RWPE1 (cell line): ENCODE measurements at regions not wholly inside any gene's neighbourhood (a gene's known extent, or its start where the extent isn't known, plus 50 kb on each side); places are given as distances from the start of the nearest gene placed in this dataset.
"Not testable (repeated sequence)": the region's sequence is repeated elsewhere in the genome, so short reads cannot be mapped to it uniquely, and the experiment has no call there.

Experiments used
- CTCF ChIA-PET: fragments of 350-600 bp; sonication (Branson Sonifier 250); formaldehyde crosslinking; extraction: SDS; loops from one replicate; lab custom pipeline; 2021; lab: Yijun Ruan, JAX
- POLR2A ChIA-PET: fragments of 400-600 bp; formaldehyde crosslinking; extraction: SDS; loops from one replicate; lab custom pipeline; 2020; ENCODE audit warnings: antibody characterized with exemption; ENCODE audit not compliant: low non-redundant PET; lab: Yijun Ruan, JAX
- DNase-seq: peaks from one replicate; pipeline ENCODE4 v3.0.0; 2012; ENCODE audit warnings: low spot score
- H3K27ac ChIP-seq: fragments of 450-650 bp; 2 replicates; pipeline ENCODE4 v1.5.1; 2017
- TF ChIP-seq, protein P1 (sequence below): fragments of 450-650 bp; conservative IDR thresholded peaks from 2 replicates; pipeline ENCODE4 v1.5.1; 2017; ENCODE audit warnings: low read depth, mild to moderate bottlenecking

DNA sequence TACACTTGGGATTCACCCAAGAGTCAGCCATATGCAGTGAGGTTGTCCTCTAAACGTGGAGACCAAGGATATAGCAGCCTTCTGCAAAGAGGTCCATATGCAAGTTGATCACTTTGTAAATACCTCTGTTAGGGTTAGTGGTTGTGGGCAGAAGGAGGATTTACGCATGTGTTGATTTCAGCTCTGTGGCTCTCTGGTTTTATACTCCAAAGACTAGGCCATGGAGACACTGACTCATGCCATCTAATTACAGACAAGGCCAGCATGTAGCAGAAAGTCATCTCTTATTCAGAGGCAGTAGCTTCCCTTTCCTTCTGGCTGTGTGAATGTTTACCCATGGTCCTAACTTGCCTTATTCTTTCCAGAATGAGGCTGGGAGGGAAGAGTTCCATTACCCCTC is 140.9 kb upstream of the GOLGA6L4 start:
- H3K27ac ChIP-seq, DNase-seq, CTCF ChIA-PET, POLR2A ChIA-PET: not testable (repeated sequence)

DNA sequence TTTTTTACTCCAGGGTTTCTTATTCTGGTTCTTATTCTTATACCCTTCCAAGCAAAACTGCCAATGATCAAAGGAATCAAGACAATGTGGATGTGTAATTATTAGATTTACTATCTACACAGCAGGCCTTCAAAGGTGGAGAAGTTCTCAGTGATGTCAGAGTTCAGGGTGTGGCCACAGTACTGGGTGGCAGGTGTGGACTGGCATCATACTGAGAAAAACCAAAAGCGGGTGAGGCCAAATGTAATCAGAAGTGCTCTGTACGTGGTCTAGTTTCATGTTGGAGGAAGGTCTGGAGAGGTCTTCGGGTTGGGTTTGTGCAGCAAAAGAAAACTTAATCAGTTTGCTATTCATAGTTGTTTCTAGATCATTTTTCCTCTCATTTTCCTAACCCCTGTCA is 138.5 kb upstream of the GOLGA6L4 start:
- DNase-seq, H3K27ac ChIP-seq, CTCF ChIA-PET, POLR2A ChIA-PET: not testable (repeated sequence)

DNA sequence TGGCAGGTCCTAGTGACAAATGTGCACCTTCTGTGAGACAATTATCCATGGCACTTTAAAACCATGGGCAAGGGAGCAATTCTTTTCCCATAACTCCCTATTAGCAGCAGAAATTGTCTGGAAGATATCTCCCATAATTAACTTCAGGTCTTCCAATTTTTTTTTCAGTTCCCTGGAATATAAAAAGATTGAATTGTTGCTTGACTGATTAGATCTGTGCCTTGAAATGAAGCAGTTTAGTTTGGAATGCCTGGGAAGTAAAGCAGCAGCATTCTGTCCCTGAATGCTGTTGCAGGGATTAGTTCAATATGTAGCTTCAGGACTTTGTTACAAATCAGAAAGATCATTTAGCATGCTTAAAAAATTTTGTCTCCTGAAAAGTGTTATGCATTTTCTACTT is 137.0 kb upstream of the GOLGA6L4 start:
- ChIA-PET POLR2A (no interaction called here), CTCF (no interaction called here)
- DNase-seq = no peak
- H3K27ac ChIP-seq = no peak overlapping the region
- TF ChIP-seq, protein P1, sequence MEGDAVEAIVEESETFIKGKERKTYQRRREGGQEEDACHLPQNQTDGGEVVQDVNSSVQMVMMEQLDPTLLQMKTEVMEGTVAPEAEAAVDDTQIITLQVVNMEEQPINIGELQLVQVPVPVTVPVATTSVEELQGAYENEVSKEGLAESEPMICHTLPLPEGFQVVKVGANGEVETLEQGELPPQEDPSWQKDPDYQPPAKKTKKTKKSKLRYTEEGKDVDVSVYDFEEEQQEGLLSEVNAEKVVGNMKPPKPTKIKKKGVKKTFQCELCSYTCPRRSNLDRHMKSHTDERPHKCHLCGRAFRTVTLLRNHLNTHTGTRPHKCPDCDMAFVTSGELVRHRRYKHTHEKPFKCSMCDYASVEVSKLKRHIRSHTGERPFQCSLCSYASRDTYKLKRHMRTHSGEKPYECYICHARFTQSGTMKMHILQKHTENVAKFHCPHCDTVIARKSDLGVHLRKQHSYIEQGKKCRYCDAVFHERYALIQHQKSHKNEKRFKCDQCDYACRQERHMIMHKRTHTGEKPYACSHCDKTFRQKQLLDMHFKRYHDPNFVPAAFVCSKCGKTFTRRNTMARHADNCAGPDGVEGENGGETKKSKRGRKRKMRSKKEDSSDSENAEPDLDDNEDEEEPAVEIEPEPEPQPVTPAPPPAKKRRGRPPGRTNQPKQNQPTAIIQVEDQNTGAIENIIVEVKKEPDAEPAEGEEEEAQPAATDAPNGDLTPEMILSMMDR = no peak

DNA sequence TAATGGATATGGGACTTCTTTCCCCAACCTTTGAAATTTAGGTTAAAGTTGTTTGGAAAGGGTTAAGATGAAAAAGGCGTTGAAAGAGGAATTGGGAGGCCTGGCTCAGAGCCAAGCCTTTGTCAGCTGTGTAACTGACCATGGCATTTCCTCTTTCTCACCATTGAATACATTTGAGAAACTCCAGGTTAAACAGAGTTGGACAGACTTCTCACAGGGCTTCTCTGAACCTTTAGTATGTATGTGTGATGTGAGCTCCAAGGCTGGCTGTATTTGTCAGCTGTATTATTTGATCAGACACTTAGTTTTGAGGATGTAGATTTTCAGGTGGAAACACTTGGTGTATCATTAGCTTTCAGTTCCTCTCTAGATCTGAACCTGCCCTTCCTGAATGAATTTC is 136.4 kb upstream of the GOLGA6L4 start:
- POLR2A ChIA-PET = no interaction called here
- no peak for DNase-seq
- CTCF ChIA-PET = no interaction called here
- H3K27ac ChIP-seq = no peak overlapping the region
- TF ChIP-seq, protein P1 = no peak

DNA sequence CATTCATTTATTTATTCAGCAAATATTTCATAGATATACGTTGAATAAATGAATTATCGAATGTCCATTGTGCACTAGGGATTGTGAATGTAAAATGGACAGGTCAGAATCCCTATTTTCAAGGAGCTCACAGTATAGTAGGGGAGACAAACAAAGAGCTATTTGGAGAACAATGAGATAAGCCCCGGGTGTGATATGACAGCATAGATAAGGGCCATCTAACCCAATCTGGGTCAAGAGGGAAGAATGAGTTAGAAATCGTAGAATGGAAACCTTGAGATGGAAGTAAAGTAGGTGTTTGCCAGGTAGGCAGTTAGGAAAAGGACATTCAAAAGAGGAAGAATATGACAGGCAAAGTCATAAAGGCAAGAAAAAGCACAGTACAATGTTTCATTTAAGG is 132.2 kb upstream of the GOLGA6L4 start:
- ChIA-PET CTCF (no interaction called here), POLR2A (no interaction called here)
- no peak overlapping the region for H3K27ac ChIP-seq
- TF ChIP-seq, protein P1 = no peak
- DNase-seq = no peak

DNA sequence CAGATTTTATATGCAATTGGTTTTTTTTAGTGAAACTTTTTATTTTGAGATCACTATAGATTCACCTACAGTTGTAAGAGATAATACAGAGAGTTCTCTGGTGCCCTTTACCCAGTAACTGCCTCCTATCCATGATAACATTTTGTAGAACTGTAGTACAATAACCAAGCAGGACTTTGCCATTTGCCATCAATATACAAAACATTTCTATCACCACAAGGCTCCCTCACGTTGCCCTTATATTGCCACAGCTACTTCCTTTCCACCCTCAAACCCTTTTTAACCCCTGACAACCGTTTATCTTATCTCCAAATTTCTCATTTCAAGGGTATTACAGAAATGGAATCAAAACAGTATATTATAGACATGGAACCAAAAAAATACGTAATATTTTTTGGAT is 130.7 kb upstream of the GOLGA6L4 start:
- CTCF ChIA-PET = no interaction called here
- no peak overlapping the region for H3K27ac ChIP-seq
- POLR2A ChIA-PET = no interaction called here
- TF ChIP-seq, protein P1 = no peak
- no peak for DNase-seq

DNA sequence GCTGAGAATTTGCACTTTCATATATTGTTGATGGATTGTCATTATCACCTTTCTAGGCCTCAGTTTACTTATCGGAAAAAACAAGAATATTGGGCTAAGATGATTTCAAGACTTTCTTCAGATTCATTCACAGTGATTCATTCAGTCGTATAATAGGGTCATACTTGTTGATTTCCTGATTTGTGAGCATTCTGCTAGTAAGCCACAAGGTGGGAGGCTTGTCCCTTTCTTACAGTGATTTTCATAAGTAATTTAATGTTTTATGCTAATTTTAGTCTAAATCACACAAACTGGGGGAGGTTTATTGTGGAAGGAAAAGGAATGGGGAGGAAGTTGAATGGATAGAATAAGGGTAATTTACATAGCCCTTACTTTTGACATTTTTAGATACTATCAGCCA is 126.8 kb upstream of the GOLGA6L4 start:
- H3K27ac ChIP-seq = no peak overlapping the region
- TF ChIP-seq, protein P1 = peak; percentile 57
- DNase-seq = peak; percentile 5
- CTCF ChIA-PET = no interaction called here
- POLR2A ChIA-PET = no interaction called here

DNA sequence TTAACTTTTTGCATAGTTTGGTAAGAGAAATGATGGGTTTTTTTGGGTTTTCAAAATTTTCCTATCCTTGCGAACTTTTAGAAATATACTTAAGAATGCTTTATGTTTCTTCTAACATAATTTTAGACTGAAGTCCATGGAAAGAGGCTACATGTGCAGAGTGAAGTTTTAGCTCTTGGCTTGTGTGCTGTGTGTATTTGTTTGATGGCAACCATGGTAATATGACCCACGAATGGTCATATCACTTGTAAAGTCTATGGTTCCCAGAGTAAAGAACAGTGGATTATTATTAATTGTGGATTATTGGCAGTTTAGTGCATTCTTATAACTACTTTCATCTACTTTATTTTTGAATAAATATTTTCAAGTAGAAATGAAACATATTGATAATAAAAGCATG is 124.0 kb upstream of the GOLGA6L4 start:
- TF ChIP-seq, protein P1 = no peak
- CTCF ChIA-PET = no interaction called here
- DNase-seq = no peak
- POLR2A ChIA-PET = interaction anchor here (1.2 kb wide), 1 partner anchor 10 kb away, joined by 4 read pairs; no protein-coding TSS in a partner anchor
- H3K27ac ChIP-seq = no peak overlapping the region
